H1 (cell line): ENCODE measurements at regions not wholly inside any gene's neighbourhood (a gene's known extent, or its start where the extent isn't known, plus 50 kb on each side); places are given as distances from the start of the nearest gene placed in this dataset.
A peak's percentile ranks its signal among the peaks of the same experiment; 100 is the strongest.

ENCODE experiments used
- CTCF ChIA-PET: fragments of 300-600 bp; sonication (Branson Sonifier 250); formaldehyde crosslinking; loops from one replicate; lab custom pipeline; 2021; ENCODE audit not compliant: partially characterized antibody; lab: Charles Lee
- POLR2A ChIA-PET: fragments of 300-600 bp; sonication (Branson Sonifier 250); formaldehyde crosslinking; loops from one replicate; lab custom pipeline; 2021; ENCODE audit warnings: inconsistent platforms; ENCODE audit not compliant: partially characterized antibody; lab: Charles Lee
- DNase-seq, 2 experiments: peaks; one replicate each; pipeline versions ENCODE4 v3.0.0 to v3.0.0-alpha.2; 2010 to 2022; ENCODE audit warnings: low spot score in 2 of 2, low read depth in 1 of 2, mixed read lengths in 1 of 2
- FAIRE-seq: peaks from 2 replicates; lab custom pipeline; 2011; peaks lifted over from hg19 to GRCh38; lab: Jason Lieb, UNC
- H2AFZ ChIP-seq: 2 replicates; pipeline ENCODE4 v1.8.1; 2012; ENCODE audit warnings: low read length, inconsistent platforms
- H2AK5ac ChIP-seq: 2 replicates; pipeline ENCODE4 v1.6.1; 2013; ENCODE audit warnings: low read depth, low read length
- H2BK120ac ChIP-seq: replicated peaks from 2 replicates; pipeline ENCODE3; 2013; ENCODE audit warnings: low read depth, low read length, inconsistent platforms
- H2BK12ac ChIP-seq: 2 replicates; pipeline ENCODE4 v1.6.1; 2013; ENCODE audit warnings: low read depth, low read length
- H2BK15ac ChIP-seq: 2 replicates; pipeline ENCODE4 v1.6.1; 2013; ENCODE audit warnings: low read length
- H2BK20ac ChIP-seq: 2 replicates; pipeline ENCODE4 v1.6.1; 2013; ENCODE audit warnings: low read length
- H2BK5ac ChIP-seq: 2 replicates; pipeline ENCODE4 v1.6.1; 2013; ENCODE audit warnings: low read depth, low read length
- H3K14ac ChIP-seq: 2 replicates; pipeline ENCODE4 v1.6.1; 2013; ENCODE audit warnings: inconsistent platforms; ENCODE audit not compliant: insufficient read length
- H3K18ac ChIP-seq: 2 replicates; pipeline ENCODE4 v1.6.1; 2013; ENCODE audit warnings: low read length; ENCODE audit errors: extremely low read depth
- H3K23ac ChIP-seq: 2 replicates; pipeline ENCODE4 v1.6.1; 2013; ENCODE audit warnings: inconsistent platforms; ENCODE audit not compliant: insufficient read length
- H3K23me2 ChIP-seq: 2 replicates; pipeline ENCODE4 v1.6.1; 2013; ENCODE audit warnings: low read depth, low read length
- H3K27ac ChIP-seq: 2 replicates; pipeline ENCODE4 v1.6.1; 2011; ENCODE audit warnings: low read depth, low read length, inconsistent platforms
- H3K27me3 ChIP-seq, 4 experiments: replicated peaks in 1 of 4; 1 replicate in 1 of 4; 2 replicates in 3 of 4; pipeline versions ENCODE4 v1.6.1 to v1.8.1; 2011 to 2013; ENCODE audit warnings: low read length in 3 of 4, mild to moderate bottlenecking in 3 of 4, inconsistent platforms in 2 of 4, mixed read lengths in 2 of 4, moderate library complexity in 1 of 4; ENCODE audit not compliant: control insufficient read depth in 3 of 4, insufficient read depth in 3 of 4; ENCODE audit errors: extremely low read depth in 1 of 4
- H3K36me3 ChIP-seq, 4 experiments: 2 replicates each; pipeline versions ENCODE4 v1.6.1 to v1.8.1; 2011 to 2013; ENCODE audit warnings: mild to moderate bottlenecking in 4 of 4, low read length in 3 of 4, moderate library complexity in 2 of 4, control low read depth in 1 of 4, inconsistent platforms in 1 of 4; ENCODE audit not compliant: insufficient read depth in 4 of 4, control insufficient read depth in 2 of 4
- H3K4ac ChIP-seq: replicated peaks from 2 replicates; pipeline ENCODE3; 2013; ENCODE audit warnings: low read length, low read depth, mixed read lengths, inconsistent platforms; ENCODE audit not compliant: insufficient read length
- H3K4me1 ChIP-seq, 4 experiments: replicated peaks in 1 of 4; 1 replicate in 1 of 4; 2 replicates in 3 of 4; pipeline versions ENCODE4 v1.6.1 to v1.8.1; 2011 to 2013; ENCODE audit warnings: low read length in 3 of 4, inconsistent platforms in 2 of 4, mixed read lengths in 1 of 4; ENCODE audit not compliant: insufficient read depth in 4 of 4, control insufficient read depth in 3 of 4
- H3K4me2 ChIP-seq, 2 experiments: 2 replicates each; pipeline versions ENCODE4 v1.6.1 to v1.8.1; 2011 to 2013; ENCODE audit warnings: low read depth in 2 of 2, low read length in 2 of 2, control low read depth in 1 of 2, inconsistent platforms in 1 of 2, mild to moderate bottlenecking in 1 of 2; ENCODE audit not compliant: insufficient read depth in 1 of 2
- H3K4me3 ChIP-seq, 4 experiments: fragments of 200-600, 300-600 bp in 1 of 4; sonication (generic), shearing (Covaris generic), sonication (Bioruptor Twin) in 1 of 4; 2 replicates each; pipeline versions ENCODE4 v1.5.1 to v1.8.1; 2011 to 2016; ENCODE audit warnings: low read length in 4 of 4, low read depth in 3 of 4, control low read depth in 2 of 4, inconsistent platforms in 2 of 4, mild to moderate bottlenecking in 2 of 4, mixed read lengths in 1 of 4, moderate library complexity in 1 of 4; ENCODE audit not compliant: insufficient read depth in 2 of 4; ENCODE audit errors: extremely low read depth in 1 of 4
- H3K56ac ChIP-seq: replicated peaks from 2 replicates; pipeline ENCODE3; 2013; ENCODE audit warnings: low read depth, mild to moderate bottlenecking, mixed read lengths, low read length, inconsistent platforms; ENCODE audit not compliant: insufficient read length
- H3K79me1 ChIP-seq: 2 replicates; pipeline ENCODE4 v1.6.1; 2013; ENCODE audit warnings: low read depth, low read length, control low read depth
- H3K79me2 ChIP-seq, 2 experiments: 2 replicates each; pipeline versions ENCODE4 v1.6.1 to v1.8.1; 2012 to 2013; ENCODE audit warnings: low read length in 2 of 2, mild to moderate bottlenecking in 2 of 2, inconsistent platforms in 1 of 2; ENCODE audit not compliant: insufficient read depth in 2 of 2, control insufficient read depth in 1 of 2
- H3K9ac ChIP-seq, 4 experiments: replicated peaks in 1 of 4; 1 replicate in 1 of 4; 2 replicates in 3 of 4; pipeline versions ENCODE4 v1.6.1 to v1.8.1; 2011 to 2013; ENCODE audit warnings: low read depth in 3 of 4, low read length in 3 of 4, control low read depth in 2 of 4, mild to moderate bottlenecking in 2 of 4, moderate library complexity in 2 of 4, inconsistent platforms in 1 of 4; ENCODE audit errors: extremely low read depth in 1 of 4
- H3K9me3 ChIP-seq, 2 experiments: 2 replicates each; pipeline versions ENCODE4 v1.6.1 to v1.8.1; 2012 to 2013; ENCODE audit warnings: mild to moderate bottlenecking in 2 of 2, moderate library complexity in 2 of 2, control low read depth in 1 of 2, inconsistent platforms in 1 of 2, low read depth in 1 of 2, low read length in 1 of 2, mixed read lengths in 1 of 2; ENCODE audit not compliant: insufficient read depth in 2 of 2
- H4K20me1 ChIP-seq, 2 experiments: replicated peaks in 1 of 2; 2 replicates each; pipeline versions ENCODE3 to v1.8.1; 2011 to 2013; ENCODE audit warnings: inconsistent platforms in 2 of 2, low read length in 2 of 2, mild to moderate bottlenecking in 1 of 2; ENCODE audit not compliant: insufficient read depth in 2 of 2, control insufficient read depth in 1 of 2
- H4K5ac ChIP-seq: 2 replicates; pipeline ENCODE4 v1.6.1; 2013; ENCODE audit warnings: low read length, low read depth, mixed read lengths, inconsistent platforms; ENCODE audit not compliant: insufficient read length
- H4K8ac ChIP-seq: 2 replicates; pipeline ENCODE4 v1.8.0; 2013; ENCODE audit warnings: mild to moderate bottlenecking, moderate library complexity, low read length, inconsistent platforms; ENCODE audit not compliant: insufficient read depth; ENCODE audit errors: extremely low read depth
- H4K91ac ChIP-seq: replicated peaks from 2 replicates; pipeline ENCODE3; 2013; ENCODE audit warnings: low read length, mixed read lengths, inconsistent platforms; ENCODE audit not compliant: insufficient read length
- BACH1 ChIP-seq: IDR thresholded peaks from 2 replicates; pipeline ENCODE4 v1.6.1; 2012; ENCODE audit warnings: low read length, improper control_type of control experiment
- CBX5 ChIP-seq: fragments of 300-800, 300-1000 bp; sonication (generic); IDR thresholded peaks from 2 replicates; pipeline ENCODE4 v1.7.1; 2016; ENCODE audit warnings: antibody characterized with exemption, low read length, low read depth
- CEBPB ChIP-seq: IDR thresholded peaks from 2 replicates; pipeline ENCODE4 v1.6.1; 2012; ENCODE audit warnings: low read depth, low read length
- FOSL1 ChIP-seq: IDR thresholded peaks from 2 replicates; pipeline ENCODE4 v1.6.1; 2011; ENCODE audit warnings: mild to moderate bottlenecking, low read depth, low read length, moderate library complexity; ENCODE audit not compliant: insufficient read depth
- MAFK ChIP-seq: IDR thresholded peaks from 2 replicates; pipeline ENCODE4 v1.6.1; 2012; ENCODE audit warnings: low read depth, mild to moderate bottlenecking, improper control_type of control experiment, low read length
- SP1 ChIP-seq: IDR thresholded peaks from 2 replicates; pipeline ENCODE4 v1.6.1; 2011; ENCODE audit warnings: low read depth, low read length
- WGBS, 2 experiments: shearing (Covaris generic) in 1 of 2; methylation state at CpG; one replicate each; pipeline versions ENCODE4 v1.1.6 to v1.1.7; 2013 to 2015; ENCODE audit warnings: low lambda C conversion rate in 2 of 2, mixed read lengths in 2 of 2, inconsistent platforms in 1 of 2, low coverage in 1 of 2, missing lambda C conversion rate in 1 of 2; ENCODE audit not compliant: insufficient replicate concordance in 2 of 2, insufficient coverage in 1 of 2, insufficient read length in 1 of 2; ENCODE audit errors: extremely low coverage in 1 of 2, missing lambda C conversion rate in 1 of 2; 5-methylcytosine and 5-hydroxymethylcytosine counted together

DNA sequence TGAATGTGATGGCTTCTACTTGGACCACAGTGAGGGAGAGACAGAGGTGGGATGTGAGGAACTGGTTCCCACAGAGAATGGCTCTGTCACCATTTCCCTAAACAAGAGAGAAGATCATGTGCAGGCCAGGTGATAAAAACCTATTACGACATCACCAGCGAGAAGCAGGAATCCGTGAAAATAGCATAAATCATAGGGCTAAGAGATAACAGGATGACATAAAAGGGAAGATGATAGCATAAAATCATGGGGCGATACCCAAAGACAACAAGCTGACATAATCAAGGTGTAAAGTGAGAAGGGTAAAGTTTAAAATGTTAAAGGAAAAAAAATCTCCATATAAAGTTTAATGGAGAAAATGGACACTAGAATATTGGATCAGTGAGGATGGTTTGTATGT lies 205.5 kb upstream of the SLIT2 start:
- FAIRE-seq = no peak
- H3K79me1 ChIP-seq = no peaks in the 10 kb centered on the region
- no peak overlapping the region for H4K5ac ChIP-seq
- H3K23me2 ChIP-seq = no peaks in the 10 kb centered on the region
- no peak for DNase-seq
- H3K4me3 ChIP-seq = no peak overlapping the region
- CTCF ChIA-PET = no interaction called here
- H2BK120ac ChIP-seq = no peak overlapping the region
- H4K8ac ChIP-seq = no peak overlapping the region
- no peak overlapping the region for H3K14ac ChIP-seq
- H3K36me3 ChIP-seq = no peaks in the 10 kb centered on the region
- H2AFZ ChIP-seq = no peak overlapping the region
- no peaks in the 10 kb centered on the region for H3K27me3 ChIP-seq
- no peak overlapping the region for H3K18ac ChIP-seq
- POLR2A ChIA-PET = no interaction called here
- 0 out of 2 replicates have a peak overlapping the region, but pooled peaks have one; percentile 63 for H2BK12ac ChIP-seq
- H2AK5ac ChIP-seq = no peak overlapping the region; the same call in 1 of the 2 replicates
- no peak overlapping the region for H3K4me2 ChIP-seq
- no peak overlapping the region for H2BK5ac ChIP-seq
- 85% methylated on average over 4 of the region's 4 CpGs; no CpG with 5 or more reads in 1 of the 2 experiments for WGBS, 2 experiments
- no peak overlapping the region for H2BK20ac ChIP-seq
- H3K56ac ChIP-seq = no peak overlapping the region
- no peaks in the 10 kb centered on the region for H3K9me3 ChIP-seq
- no peak overlapping the region for H3K9ac ChIP-seq
- H3K23ac ChIP-seq = no peak overlapping the region
- no peaks in the 10 kb centered on the region for H3K79me2 ChIP-seq
- no peak overlapping the region for H3K27ac ChIP-seq
- no peak overlapping the region for H4K91ac ChIP-seq
- peaks cover 0 to 5% (median 0%) of the 10 kb centered on the region in 4 experiments; a peak in 2 of 7 replicates for H3K4me1 ChIP-seq
- no peak overlapping the region for H3K4ac ChIP-seq
- no peak overlapping the region for H2BK15ac ChIP-seq
- H4K20me1 ChIP-seq = no peaks in the 10 kb centered on the region
- TF ChIP-seq CEBPB (no peak), SP1 (no peak), BACH1 (no peak), CBX5 (no peak), MAFK (no peak), FOSL1 (no peak)
